ENCODE measurements at regions not wholly inside any gene's neighbourhood (a gene's known extent, or its start where the extent isn't known, plus 50 kb on each side); places are given as distances from the start of the nearest gene placed in this dataset.

- TF ChIP-seq CTCF (IDR thresholded peaks at IDR 0.05) (no peak), POLR2A (IDR thresholded peaks at IDR 0.05) (no peak)
These were observed 252.1 kb downstream of the DOK5 start for GRCh38 chr20:54727490-54727889.

All from prostate gland (tissue), 2 donors.